Erythroblast (primary cell): ENCODE measurements at regions not wholly inside any gene's neighbourhood (a gene's known extent, or its start where the extent isn't known, plus 50 kb on each side); places are given as distances from the start of the nearest gene placed in this dataset.

Experiments used
- DNase-seq, 2 experiments: peaks; one replicate each; lab custom pipeline; 2025; lab: John Stamatoyannopoulos, UW
- GATA1 ChIP-seq: IDR thresholded peaks from 2 replicates; pipeline ENCODE4 v1.6.1; 2011; ENCODE audit warnings: low read depth, mild to moderate bottlenecking, control low read depth, low read length, moderate library complexity
- POLR2A ChIP-seq: IDR thresholded peaks from 2 replicates; pipeline ENCODE4 v1.6.1; 2011; ENCODE audit warnings: mild to moderate bottlenecking, low read length

GRCh38 chr7:49322476-49322875, 398.1 kb downstream of the CDC14C start:
- no peak for TF ChIP-seq GATA1
- DNase-seq, result no peak

- TF ChIP-seq GATA1, result no peak
- TF ChIP-seq POLR2A, result no peak
- no peak for DNase-seq
These were observed 399.7 kb downstream of the CDC14C start for GRCh38 chr7:49324040-49324439.

GRCh38 chr7:49324707-49325106, 400.4 kb downstream of the CDC14C start:
- DNase-seq, result no peak
- TF ChIP-seq POLR2A (no peak), GATA1 (no peak)

GRCh38 chr7:49325571-49325970, 401.2 kb downstream of the CDC14C start:
- DNase-seq, result no peak
- TF ChIP-seq POLR2A, result no peak
- no peak for TF ChIP-seq GATA1

- no peak for DNase-seq
- TF ChIP-seq GATA1 (no peak), POLR2A (no peak)
These were observed 402.8 kb downstream of the CDC14C start for GRCh38 chr7:49327155-49327554.

GRCh38 chr7:49333180-49333881, 409.0 kb downstream of the CDC14C start:
- DNase-seq, result no peak
- no peak for TF ChIP-seq GATA1

GRCh38 chr7:49341849-49342248, 417.5 kb downstream of the CDC14C start:
- TF ChIP-seq POLR2A, result no peak
- TF ChIP-seq GATA1, result no peak
- DNase-seq, result no peak

- DNase-seq, result no peak
- no peak for TF ChIP-seq POLR2A
- no peak for TF ChIP-seq GATA1
These were observed 420.2 kb downstream of the CDC14C start for GRCh38 chr7:49344556-49344955.

GRCh38 chr7:49346195-49346899, 422.0 kb downstream of the CDC14C start:
- no peak for TF ChIP-seq GATA1
- no peak for TF ChIP-seq POLR2A
- DNase-seq, result no peak

- no peak for TF ChIP-seq GATA1
- no peak for TF ChIP-seq POLR2A
- DNase-seq, result no peak
These were observed 406.4 kb upstream of the VWC2 start for GRCh38 chr7:49367072-49367471.

GRCh38 chr7:49371771-49372170, 401.7 kb upstream of the VWC2 start:
- no peak for DNase-seq
- no peak for TF ChIP-seq POLR2A
- no peak for TF ChIP-seq GATA1

- TF ChIP-seq POLR2A (no peak), GATA1 (no peak)
- no peak for DNase-seq
These were observed 396.5 kb upstream of the VWC2 start for GRCh38 chr7:49376817-49377375.

GRCh38 chr7:49386792-49387191, 386.6 kb upstream of the VWC2 start:
- no peak for DNase-seq
- no peak for TF ChIP-seq GATA1
- no peak for TF ChIP-seq POLR2A

GRCh38 chr7:49389871-49390479, 383.5 kb upstream of the VWC2 start:
- no peak for DNase-seq
- no peak for TF ChIP-seq GATA1
- TF ChIP-seq POLR2A, result no peak

GRCh38 chr7:49396229-49396628, 377.2 kb upstream of the VWC2 start:
- no peak for DNase-seq
- TF ChIP-seq POLR2A (no peak), GATA1 (no peak)
